RPMI7951 (cell line): ENCODE measurements at regions not wholly inside any gene's neighbourhood (a gene's known extent, or its start where the extent isn't known, plus 50 kb on each side); places are given as distances from the start of the nearest gene placed in this dataset.
A peak's percentile ranks its signal among the peaks of the same experiment; 100 is the strongest.

Experiments
- DNase-seq: peaks from one replicate; pipeline ENCODE4 v3.0.0-alpha.2; 2012; ENCODE audit warnings: low read depth

DNA sequence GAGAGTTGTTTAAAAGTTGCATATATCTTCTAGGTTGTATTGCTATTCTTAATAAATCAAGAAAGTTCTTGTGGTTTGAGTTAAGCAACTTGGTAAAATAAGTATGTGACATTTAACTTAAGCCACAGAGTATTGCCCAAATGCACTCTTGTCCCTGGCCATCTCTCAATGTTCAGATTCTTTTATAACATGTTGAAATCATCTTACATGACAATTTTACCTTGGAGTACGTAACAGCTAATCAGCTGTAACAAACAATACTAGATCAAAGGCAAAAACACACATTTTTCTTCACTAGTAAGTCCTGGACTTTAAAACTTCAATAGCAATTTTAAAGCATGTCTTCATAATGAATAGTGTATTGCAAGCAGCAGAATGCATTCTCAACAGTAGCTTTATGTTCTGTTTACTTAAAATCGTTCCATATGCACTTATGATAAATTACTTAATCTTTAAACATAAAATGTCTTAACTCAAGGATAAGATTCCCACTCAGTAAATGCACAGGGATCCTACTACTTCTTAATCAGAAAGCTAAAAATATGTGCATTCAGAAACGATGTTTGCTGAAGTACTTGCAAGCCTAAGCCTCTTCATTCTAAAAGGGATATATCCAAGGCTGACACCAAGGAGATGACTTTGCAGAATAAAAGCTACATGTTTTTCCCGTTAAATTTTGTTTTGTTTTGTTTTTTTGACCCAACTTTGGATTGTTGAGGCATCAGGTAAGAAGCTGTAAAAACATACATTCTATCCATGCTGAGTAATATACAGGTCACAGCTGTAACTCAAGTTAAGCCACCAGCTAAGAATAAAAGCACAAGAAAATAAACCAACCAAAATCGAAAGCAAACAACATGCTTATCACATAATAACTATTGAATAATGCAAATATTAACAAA, 86.1 kb upstream of the NFIB start:
- DNase-seq, result no peak

DNA sequence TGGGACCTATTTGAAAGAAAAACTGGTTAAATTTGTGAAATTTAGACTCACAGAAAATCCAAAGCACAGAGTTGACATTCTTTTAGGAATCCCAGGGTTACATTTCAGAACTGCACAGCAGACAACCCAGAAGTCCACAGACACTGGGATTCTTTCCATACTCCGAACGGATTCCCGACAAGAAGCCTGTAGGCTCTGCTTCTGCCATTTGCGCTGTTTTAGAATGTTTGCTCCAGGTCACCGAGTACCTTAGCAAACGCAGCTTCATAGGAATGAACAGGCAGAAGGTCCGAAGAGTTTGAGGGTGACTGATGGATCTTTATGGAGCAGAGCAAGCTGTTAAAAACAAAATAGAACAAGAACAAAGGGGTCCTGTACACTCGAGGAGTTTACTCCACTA, 84.5 kb upstream of the NFIB start:
- no peak for DNase-seq

DNA sequence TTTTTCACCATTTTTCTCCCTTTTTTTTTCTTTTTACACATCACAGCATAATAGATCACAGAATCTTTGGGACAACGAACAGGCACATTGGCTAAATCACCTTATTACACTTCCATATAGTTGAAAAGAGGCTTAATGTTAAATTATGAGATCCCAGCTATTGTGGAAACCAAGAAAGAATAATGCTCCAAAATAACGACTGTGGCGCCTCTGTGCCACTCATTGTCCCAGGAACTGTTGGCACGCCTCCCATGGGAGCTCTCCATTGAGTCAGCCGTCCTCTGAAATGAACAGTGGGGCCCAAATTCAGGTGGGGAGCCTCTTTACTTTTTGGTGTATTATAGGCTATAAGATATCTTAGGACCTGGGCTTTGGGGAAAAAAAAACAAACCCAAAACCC, 82.2 kb upstream of the NFIB start:
- no peak for DNase-seq

DNA sequence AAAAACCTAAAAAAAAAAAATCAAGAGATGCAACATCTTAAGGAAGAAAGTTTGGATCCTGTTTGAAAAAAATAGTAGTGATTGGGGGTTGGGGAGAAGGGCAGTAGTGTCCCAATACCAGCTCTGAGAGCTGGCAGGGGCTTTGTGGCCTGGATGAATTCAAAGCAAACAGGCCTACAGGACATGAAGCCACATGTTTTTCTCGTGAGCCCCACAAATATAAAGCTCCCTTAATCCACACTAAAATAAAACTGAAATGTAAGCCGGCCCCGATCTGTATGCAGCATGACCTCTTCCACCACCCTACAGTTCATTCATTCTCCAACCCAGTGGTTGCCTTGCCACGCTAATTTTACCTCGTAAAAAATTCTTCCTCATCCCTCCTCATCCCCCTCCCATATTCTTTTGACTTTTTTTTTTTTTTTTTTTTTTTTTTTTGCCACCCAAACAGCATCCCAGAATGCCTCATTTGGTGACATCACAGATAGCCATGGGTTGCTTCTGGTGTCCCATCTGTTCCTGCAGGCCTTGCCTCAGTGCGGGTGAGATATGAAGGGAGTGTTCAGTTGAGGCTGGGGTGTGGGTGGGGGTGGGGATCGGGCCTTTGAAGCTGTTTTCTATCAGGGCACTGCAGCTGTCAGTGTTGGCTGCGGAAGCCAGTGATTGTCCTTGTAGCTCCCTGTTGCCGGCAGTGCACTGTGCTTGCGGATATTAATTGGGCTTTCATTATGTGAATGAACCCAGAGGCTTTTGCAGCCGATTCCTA, 81.6 kb upstream of the NFIB start:
- no peak for DNase-seq

GRCh38 chr9:14393418-14393817, 79.5 kb upstream of the NFIB start:
- no peak for DNase-seq

- no peak for DNase-seq
These were observed 77.7 kb upstream of the NFIB start for GRCh38 chr9:14391620-14392019.

DNA sequence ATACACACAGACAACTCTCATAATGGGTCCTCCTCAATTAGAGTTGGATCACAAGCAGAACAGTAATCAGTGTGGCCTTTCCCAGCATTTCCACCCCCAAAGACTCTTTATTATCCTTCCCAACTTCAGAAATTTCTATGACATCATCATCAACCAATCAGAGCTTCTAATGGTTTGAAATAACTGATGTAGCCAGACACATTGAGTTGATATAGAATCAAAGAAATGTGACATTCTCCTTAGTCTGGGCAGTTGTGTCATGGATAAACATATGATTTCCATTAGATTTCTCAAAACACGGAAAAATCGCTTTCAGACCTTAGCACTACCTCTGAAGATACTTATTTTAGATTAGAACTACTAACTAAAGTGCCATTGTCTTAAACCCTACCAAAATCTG, 75.7 kb upstream of the NFIB start:
- no peak for DNase-seq

DNA sequence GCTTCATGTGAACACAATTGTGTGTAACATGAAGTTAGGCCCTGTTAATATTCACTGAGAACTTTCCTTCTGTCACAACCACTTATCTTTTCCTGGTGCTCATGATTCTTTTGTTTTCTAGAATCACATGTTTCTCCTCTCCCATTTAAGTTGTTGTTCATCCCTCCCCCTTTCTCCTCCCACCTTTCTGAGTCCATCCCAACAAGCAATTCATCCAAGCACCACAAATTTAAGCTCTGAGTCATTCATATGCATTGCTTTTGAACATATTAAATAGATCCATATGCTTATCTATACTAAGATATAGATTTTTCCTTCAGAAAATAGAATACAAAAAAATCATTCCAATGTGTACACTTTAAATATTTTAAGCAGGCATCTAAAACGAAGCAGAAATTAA, 75.2 kb upstream of the NFIB start:
- DNase-seq, result no peak

- no peak for DNase-seq
These were observed 69.8 kb upstream of the NFIB start for GRCh38 chr9:14383773-14384172.

- peak; percentile 34 for DNase-seq
These were observed 69.4 kb upstream of the NFIB start for GRCh38 chr9:14383294-14383693.

DNA sequence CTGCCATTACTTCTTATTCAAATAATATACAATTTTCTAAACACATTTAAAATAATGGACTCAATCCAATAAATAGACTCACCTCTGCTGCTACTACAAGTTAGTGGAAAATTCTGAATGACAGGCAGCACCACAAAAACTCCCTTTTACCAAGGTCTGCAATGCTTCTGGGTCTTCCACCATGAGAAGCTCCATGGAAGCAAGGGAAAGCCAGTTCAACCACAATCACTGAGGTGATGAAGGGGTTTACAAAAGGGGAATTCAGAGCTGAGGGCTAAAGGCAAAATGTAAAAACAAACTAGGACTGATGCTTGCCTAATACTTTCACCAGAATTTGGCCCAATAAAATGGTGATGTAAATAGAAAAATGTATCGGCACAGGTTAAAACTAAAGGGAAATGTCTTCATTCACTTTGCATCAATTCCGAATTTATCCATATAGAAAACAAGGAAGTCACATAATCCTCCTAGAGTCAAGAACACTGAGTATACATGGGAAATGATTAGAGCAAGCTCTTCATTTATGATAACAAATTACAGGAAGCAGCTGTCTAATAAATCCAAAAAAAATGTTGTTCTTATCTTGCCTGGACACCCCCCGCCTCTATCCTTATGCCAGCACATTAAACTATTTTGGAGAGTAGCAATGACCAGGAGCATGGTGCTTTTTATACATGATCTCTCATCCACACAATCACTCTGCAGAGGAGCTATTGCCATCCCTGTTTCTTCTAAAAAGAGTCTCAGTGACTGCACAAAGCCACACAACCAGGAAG, 66.3 kb upstream of the NFIB start:
- no peak for DNase-seq

DNA sequence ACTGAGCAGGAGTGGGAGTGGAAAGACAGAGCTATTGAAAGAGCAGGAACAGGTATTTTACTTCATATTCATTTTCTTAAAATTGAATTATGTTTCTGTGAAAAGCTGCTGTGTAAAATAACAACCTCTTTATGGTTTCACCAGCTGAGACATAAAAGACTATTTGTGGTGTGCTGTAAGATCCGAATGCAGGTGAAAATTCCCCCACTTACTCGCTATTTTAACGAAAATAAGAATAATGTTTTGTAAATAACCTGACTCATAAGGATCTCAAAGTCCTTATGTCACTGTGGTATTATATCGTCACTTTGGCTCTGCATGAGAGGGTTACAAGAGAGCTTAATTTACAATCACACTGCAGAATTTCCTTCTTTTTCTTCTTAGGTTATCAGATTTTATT, 65.3 kb upstream of the NFIB start:
- DNase-seq, result no peak

DNA sequence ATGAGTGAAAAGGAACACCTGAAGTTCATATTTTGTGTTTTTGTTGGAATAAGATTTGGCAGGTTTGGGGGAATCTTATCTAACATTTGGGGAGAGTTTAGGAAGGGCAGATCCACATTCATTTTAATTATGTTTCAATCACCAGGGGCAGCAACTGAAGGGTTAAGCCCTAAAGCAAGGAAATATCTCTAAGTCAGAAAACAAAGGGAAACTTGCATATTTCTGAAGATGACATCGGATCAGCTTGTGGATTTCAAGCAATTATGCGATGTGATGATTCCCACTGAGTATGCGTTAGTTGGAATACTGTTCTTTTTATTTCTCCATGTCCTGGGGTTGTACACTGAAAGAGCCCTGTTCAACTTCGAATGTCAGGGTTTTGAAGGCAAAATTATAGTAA, 59.8 kb upstream of the NFIB start:
- peak; percentile 8 for DNase-seq

DNA sequence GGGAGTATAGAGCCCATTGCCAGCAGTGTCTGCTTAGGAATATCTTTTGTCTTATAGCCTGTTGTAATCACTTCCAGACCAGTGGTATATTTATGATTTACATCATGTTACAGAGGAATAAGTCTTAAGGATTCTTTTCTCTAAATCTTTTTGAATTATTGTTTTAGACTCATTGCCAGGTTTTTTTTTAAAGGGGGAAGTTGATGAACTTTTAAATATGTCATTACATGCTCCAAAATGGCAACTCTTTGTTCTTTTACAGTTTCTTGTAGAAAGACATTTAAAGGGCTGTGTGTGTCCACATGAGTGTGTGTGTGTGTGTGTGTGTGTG, 59.4 kb upstream of the NFIB start:
- no peak for DNase-seq

GRCh38 chr9:14372437-14373335, 58.7 kb upstream of the NFIB start:
- peak; percentile 83 for DNase-seq

DNA sequence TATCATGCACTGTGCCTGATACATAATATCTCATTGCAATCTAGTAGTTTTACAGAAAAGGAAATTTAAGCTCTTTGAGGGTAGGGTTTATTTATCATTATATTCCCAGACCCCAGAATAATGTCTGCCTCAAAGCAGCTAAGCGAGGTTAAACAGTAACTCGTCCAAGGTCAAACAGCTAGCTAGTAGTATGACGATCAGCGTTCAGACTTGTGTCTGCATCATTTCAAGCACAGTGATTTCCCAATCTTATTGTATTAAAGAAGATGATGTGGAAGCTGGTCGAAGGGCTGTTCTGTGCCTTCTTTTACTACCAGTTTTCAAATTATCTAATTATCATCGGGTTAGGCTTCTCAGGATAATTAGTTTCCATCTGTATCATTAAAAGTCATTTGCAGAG, 55.1 kb upstream of the NFIB start:
- DNase-seq, result no peak

DNA sequence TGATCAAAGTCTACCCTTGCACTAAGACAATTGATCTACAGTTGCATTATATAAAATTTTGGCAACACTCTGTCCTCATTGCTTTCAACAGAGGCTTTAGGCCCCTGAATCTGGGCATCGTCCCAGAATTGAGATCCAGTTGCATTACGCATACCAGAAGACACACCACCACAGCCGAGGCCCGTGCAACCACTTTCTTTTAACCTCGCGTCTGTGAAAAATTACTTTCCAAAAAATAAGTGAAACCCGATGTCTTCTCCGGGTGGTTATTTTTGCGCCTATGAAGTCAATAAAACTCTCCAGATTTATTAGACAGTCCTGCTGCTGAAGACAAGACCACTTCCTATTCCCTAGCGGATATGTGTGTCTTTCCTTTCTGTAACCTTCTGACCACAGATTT, 52.1 kb upstream of the NFIB start:
- peak; percentile 7 for DNase-seq

DNA sequence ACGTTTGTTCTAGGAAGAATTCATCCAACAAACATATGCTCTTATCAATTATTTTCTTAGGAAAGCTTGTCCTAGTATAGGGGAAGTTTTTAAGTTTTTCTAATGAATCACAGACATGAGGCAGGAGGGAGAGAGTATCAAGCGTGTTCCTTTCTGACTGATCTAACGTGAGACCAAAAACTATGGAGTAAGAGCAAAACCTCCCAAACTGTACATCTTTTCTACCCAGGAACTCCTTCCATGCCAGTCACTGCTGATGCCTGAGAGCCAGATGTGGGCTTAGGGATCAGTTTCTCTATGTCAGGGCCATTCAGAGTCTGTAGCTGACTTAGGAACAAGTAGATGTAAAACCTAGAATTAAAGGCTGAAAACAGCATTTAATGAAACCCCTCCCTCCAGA, 51.7 kb upstream of the NFIB start:
- DNase-seq, result no peak
